Muscle layer of duodenum (tissue), 2 donors: ENCODE measurements at regions not wholly inside any gene's neighbourhood (a gene's known extent, or its start where the extent isn't known, plus 50 kb on each side); places are given as distances from the start of the nearest gene placed in this dataset.

Experiments
- H3K27ac ChIP-seq: one replicate; pipeline ENCODE4 v1.7.0; 2013; ENCODE audit warnings: mild to moderate bottlenecking, low read length
- H3K27me3 ChIP-seq: one replicate; pipeline ENCODE4 v1.7.0; 2013; ENCODE audit warnings: low read depth, mild to moderate bottlenecking, control low read depth, low read length
- H3K36me3 ChIP-seq, 2 donors: one replicate each; pipeline ENCODE4 v1.7.0; 2013; ENCODE audit warnings: low read length in 2 of 2, control low read depth in 1 of 2, mild to moderate bottlenecking in 1 of 2; ENCODE audit not compliant: insufficient read depth in 2 of 2, control insufficient read depth in 1 of 2
- H3K4me1 ChIP-seq, 2 donors: one replicate each; pipeline ENCODE4 v1.7.0; 2013; ENCODE audit warnings: low read length in 2 of 2, mild to moderate bottlenecking in 2 of 2, control low read depth in 1 of 2, moderate library complexity in 1 of 2; ENCODE audit not compliant: insufficient read depth in 2 of 2, control insufficient read depth in 1 of 2
- H3K4me3 ChIP-seq, 2 donors: one replicate each; pipeline ENCODE4 v1.7.0; 2013; ENCODE audit warnings: low read length in 2 of 2, low read depth in 1 of 2, mild to moderate bottlenecking in 1 of 2
- H3K9me3 ChIP-seq, 2 donors: one replicate each; pipeline ENCODE4 v1.7.0; 2013; ENCODE audit warnings: low read length in 2 of 2, control low read depth in 1 of 2, mild to moderate bottlenecking in 1 of 2; ENCODE audit not compliant: control insufficient read depth in 1 of 2
- donor health status: healthy.

- no peaks in the 10 kb centered on the region for H3K9me3 ChIP-seq
- H3K27me3 ChIP-seq = no peaks in the 10 kb centered on the region
- H3K4me1 ChIP-seq = no peaks in the 10 kb centered on the region
- no peaks in the 10 kb centered on the region for H3K36me3 ChIP-seq
- no peak overlapping the region for H3K27ac ChIP-seq
- no peak overlapping the region for H3K4me3 ChIP-seq
These were observed 546.9 kb downstream of the HACE1 start for GRCh38 chr6:104312851-104313250.

GRCh38 chr6:104306211-104306610 is 553.5 kb downstream of the HACE1 start:
- Histone ChIP-seq H3K36me3 (no peaks in the 10 kb centered on the region), H3K27me3 (no peaks in the 10 kb centered on the region), H3K27ac (no peak overlapping the region), H3K4me3 (no peak overlapping the region), H3K9me3 (no peaks in the 10 kb centered on the region), H3K4me1 (no peaks in the 10 kb centered on the region)

GRCh38 chr6:104305206-104305605 is 554.5 kb downstream of the HACE1 start:
- Histone ChIP-seq H3K36me3 (no peaks in the 10 kb centered on the region), H3K4me3 (no peak overlapping the region), H3K9me3 (no peaks in the 10 kb centered on the region), H3K27me3 (no peaks in the 10 kb centered on the region), H3K27ac (no peak overlapping the region), H3K4me1 (no peaks in the 10 kb centered on the region)

- H3K36me3 ChIP-seq = no peaks in the 10 kb centered on the region
- no peak overlapping the region for H3K4me3 ChIP-seq
- no peaks in the 10 kb centered on the region for H3K9me3 ChIP-seq
- H3K27me3 ChIP-seq = no peaks in the 10 kb centered on the region
- H3K4me1 ChIP-seq = no peaks in the 10 kb centered on the region
- H3K27ac ChIP-seq = no peak overlapping the region
These were observed 557.8 kb downstream of the HACE1 start for GRCh38 chr6:104301951-104302350.

- Histone ChIP-seq H3K36me3 (no peaks in the 10 kb centered on the region), H3K4me3 (no peak overlapping the region), H3K27me3 (no peaks in the 10 kb centered on the region), H3K27ac (no peak overlapping the region), H3K4me1 (no peaks in the 10 kb centered on the region), H3K9me3 (no peaks in the 10 kb centered on the region)
These were observed 573.1 kb downstream of the HACE1 start for GRCh38 chr6:104286641-104287040.

GRCh38 chr6:104284872-104285271 is 574.8 kb downstream of the HACE1 start:
- Histone ChIP-seq H3K36me3 (no peaks in the 10 kb centered on the region), H3K4me3 (no peak overlapping the region), H3K27me3 (no peaks in the 10 kb centered on the region), H3K9me3 (no peaks in the 10 kb centered on the region), H3K27ac (no peak overlapping the region), H3K4me1 (no peaks in the 10 kb centered on the region)

GRCh38 chr6:104282581-104282980 is 577.1 kb downstream of the HACE1 start:
- Histone ChIP-seq H3K4me3 (no peak overlapping the region), H3K9me3 (peaks cover 0 to 4% of the 10 kb centered on the region in 2 donors)

GRCh38 chr6:104281370-104281769 is 578.3 kb downstream of the HACE1 start:
- Histone ChIP-seq H3K4me1 (no peaks in the 10 kb centered on the region), H3K27ac (no peak overlapping the region), H3K4me3 (no peak overlapping the region), H3K27me3 (no peaks in the 10 kb centered on the region), H3K36me3 (no peaks in the 10 kb centered on the region), H3K9me3 (peaks cover 0 to 4% of the 10 kb centered on the region in 2 donors)

More at GRCh38 chr6:104282581-104282980, 577.1 kb downstream of the HACE1 start:
- Histone ChIP-seq H3K36me3 (no peaks in the 10 kb centered on the region), H3K27me3 (no peaks in the 10 kb centered on the region), H3K4me1 (no peaks in the 10 kb centered on the region), H3K27ac (no peak overlapping the region)

- no peaks in the 10 kb centered on the region for H3K4me1 ChIP-seq
- no peak overlapping the region for H3K27ac ChIP-seq
These were observed 591.3 kb downstream of the HACE1 start for GRCh38 chr6:104268389-104268788.

GRCh38 chr6:104266922-104267321 is 592.8 kb downstream of the HACE1 start:
- Histone ChIP-seq H3K36me3 (no peaks in the 10 kb centered on the region), H3K27me3 (no peaks in the 10 kb centered on the region), H3K27ac (no peak overlapping the region), H3K9me3 (no peaks in the 10 kb centered on the region), H3K4me3 (no peak overlapping the region), H3K4me1 (no peaks in the 10 kb centered on the region)

More at GRCh38 chr6:104268389-104268788, 591.3 kb downstream of the HACE1 start:
- Histone ChIP-seq H3K36me3 (no peaks in the 10 kb centered on the region), H3K4me3 (no peak overlapping the region), H3K9me3 (no peaks in the 10 kb centered on the region), H3K27me3 (no peaks in the 10 kb centered on the region)

GRCh38 chr6:104256646-104257045 is 603.1 kb downstream of the HACE1 start:
- Histone ChIP-seq H3K4me1 (no peaks in the 10 kb centered on the region), H3K9me3 (no peaks in the 10 kb centered on the region), H3K27me3 (no peaks in the 10 kb centered on the region), H3K27ac (no peak overlapping the region), H3K4me3 (no peak overlapping the region), H3K36me3 (no peaks in the 10 kb centered on the region)

- Histone ChIP-seq H3K27ac (no peak overlapping the region), H3K4me3 (no peak overlapping the region)
These were observed 606.5 kb downstream of the HACE1 start for GRCh38 chr6:104253236-104253635.

More at GRCh38 chr6:104253236-104253635, 606.5 kb downstream of the HACE1 start:
- H3K9me3 ChIP-seq = no peaks in the 10 kb centered on the region
- H3K4me1 ChIP-seq = no peaks in the 10 kb centered on the region
- H3K36me3 ChIP-seq = no peaks in the 10 kb centered on the region
- H3K27me3 ChIP-seq = no peaks in the 10 kb centered on the region
